IMR-90 (cell line): ENCODE measurements at regions not wholly inside any gene's neighbourhood (a gene's known extent, or its start where the extent isn't known, plus 50 kb on each side); places are given as distances from the start of the nearest gene placed in this dataset.

Experiments used
- ATAC-seq: fragments of 200-7000 bp; cut with Tn5 transposase; 2 replicates; pipeline ENCODE4 v1.9.1; 2020; ENCODE audit warnings: low read depth, mild to moderate bottlenecking, moderate library complexity
- BruUV-seq: library from RNA; stranded (reverse); fragments of 400-500 nt; replicated peaks from 2 replicates; lab custom pipeline; 2021; lab: Mats Ljungman, UMichigan
- CTCF ChIA-PET: fragments of 300-600 bp; formaldehyde crosslinking; extraction: SDS; loops from one replicate; lab custom pipeline; 2021; ENCODE audit warnings: antibody characterized with exemption; lab: Yijun Ruan, JAX
- POLR2A ChIA-PET: fragments of 300-600 bp; sonication (Branson Sonifier 250); formaldehyde crosslinking; loops from one replicate; lab custom pipeline; 2022; ENCODE audit warnings: antibody characterized with exemption; ENCODE audit not compliant: unreplicated experiment; lab: Charles Lee
- DNase-seq: peaks from one replicate; pipeline ENCODE4 v3.0.0; 2013
- H2AFZ ChIP-seq: replicated peaks from 2 replicates; pipeline ENCODE3; 2013; ENCODE audit warnings: low read length, mild to moderate bottlenecking; ENCODE audit not compliant: poor library complexity
- H2AK5ac ChIP-seq: 2 replicates; pipeline ENCODE4 v1.6.1; 2013; ENCODE audit warnings: low read depth, low read length, inconsistent platforms
- H2AK9ac ChIP-seq: replicated peaks from 2 replicates; pipeline ENCODE3; 2013; ENCODE audit warnings: mild to moderate bottlenecking, low read depth, low read length, moderate library complexity; ENCODE audit not compliant: poor library complexity
- H2BK120ac ChIP-seq: 2 replicates; pipeline ENCODE4 v1.6.1; 2013; ENCODE audit warnings: low read depth, low read length, inconsistent platforms
- H2BK15ac ChIP-seq: 3 replicates; pipeline ENCODE4 v1.6.1; 2013; ENCODE audit warnings: low read depth, low read length, inconsistent platforms
- H2BK20ac ChIP-seq: 2 replicates; pipeline ENCODE4 v1.6.1; 2013; ENCODE audit warnings: low read depth, mild to moderate bottlenecking, inconsistent platforms, low read length, moderate library complexity
- H2BK5ac ChIP-seq: 2 replicates; pipeline ENCODE4 v1.6.1; 2013; ENCODE audit warnings: mild to moderate bottlenecking, low read depth, low read length, inconsistent platforms; ENCODE audit not compliant: poor library complexity, severe bottlenecking
- H3K14ac ChIP-seq: replicated peaks from 2 replicates; pipeline ENCODE4 v1.6.1; 2013; ENCODE audit warnings: low read depth, low read length, inconsistent platforms
- H3K18ac ChIP-seq: 2 replicates; pipeline ENCODE4 v1.6.1; 2013; ENCODE audit warnings: low read depth, low read length, control low read depth
- H3K23ac ChIP-seq: 2 replicates; pipeline ENCODE4 v1.6.1; 2013; ENCODE audit warnings: low read depth, low read length, inconsistent platforms
- H3K27ac ChIP-seq: 2 replicates; pipeline ENCODE4 v1.5.1; 2013; ENCODE audit warnings: mild to moderate bottlenecking, control low read depth, low read length; ENCODE audit not compliant: insufficient read depth
- H3K27me3 ChIP-seq: 2 replicates; pipeline ENCODE4 v1.6.1; 2013; ENCODE audit warnings: low read length; ENCODE audit not compliant: control insufficient read depth, insufficient read depth
- H3K36me3 ChIP-seq: 2 replicates; pipeline ENCODE4 v1.6.1; 2013; ENCODE audit warnings: low read length, mixed read lengths; ENCODE audit not compliant: control insufficient read depth, insufficient read depth
- H3K4ac ChIP-seq: 2 replicates; pipeline ENCODE4 v1.6.1; 2013; ENCODE audit warnings: low read depth, low read length, inconsistent platforms
- H3K4me1 ChIP-seq: 2 replicates; pipeline ENCODE4 v1.6.1; 2013; ENCODE audit warnings: low read length, mixed read lengths; ENCODE audit not compliant: control insufficient read depth, insufficient read depth
- H3K4me2 ChIP-seq: 2 replicates; pipeline ENCODE4 v1.6.1; 2013; ENCODE audit warnings: low read depth, mild to moderate bottlenecking, control low read depth, low read length, moderate library complexity
- H3K4me3 ChIP-seq: 2 replicates; pipeline ENCODE4 v1.5.1; 2013; ENCODE audit warnings: low read depth, mild to moderate bottlenecking, control low read depth, low read length, moderate library complexity; ENCODE audit not compliant: insufficient read depth
- H3K56ac ChIP-seq: 2 replicates; pipeline ENCODE4 v1.6.1; 2013; ENCODE audit warnings: low read length, inconsistent platforms; ENCODE audit not compliant: insufficient read depth; ENCODE audit errors: extremely low read depth
- H3K79me1 ChIP-seq, 2 experiments: 2 replicates each; pipeline ENCODE4 v1.6.1; 2013; ENCODE audit warnings: low read length in 2 of 2, inconsistent platforms in 1 of 2, low read depth in 1 of 2
- H3K9ac ChIP-seq: 2 replicates; pipeline ENCODE4 v1.6.1; 2013; ENCODE audit warnings: low read depth, low read length, control low read depth
- H3K9me1 ChIP-seq: 2 replicates; pipeline ENCODE4 v1.6.1; 2013; ENCODE audit warnings: low read length, inconsistent platforms; ENCODE audit not compliant: insufficient read depth
- H3K9me3 ChIP-seq: 2 replicates; pipeline ENCODE4 v1.6.1; 2013; ENCODE audit warnings: low read length; ENCODE audit not compliant: control insufficient read depth, insufficient read depth
- H4K20me1 ChIP-seq: 2 replicates; pipeline ENCODE4 v1.6.1; 2013; ENCODE audit warnings: low read length, inconsistent platforms; ENCODE audit not compliant: insufficient read depth
- H4K5ac ChIP-seq: 2 replicates; pipeline ENCODE4 v1.6.1; 2013; ENCODE audit warnings: mild to moderate bottlenecking, low read depth, low read length, control low read depth
- H4K8ac ChIP-seq, 2 experiments: 2 replicates each; pipeline ENCODE4 v1.6.1; 2013; ENCODE audit warnings: low read depth in 2 of 2, low read length in 2 of 2, control low read depth in 1 of 2, inconsistent platforms in 1 of 2
- H4K91ac ChIP-seq: 2 replicates; pipeline ENCODE4 v1.6.1; 2013; ENCODE audit warnings: low read depth, low read length, inconsistent platforms; ENCODE audit not compliant: insufficient read depth
- CHD1 ChIP-seq: IDR thresholded peaks from 2 replicates; pipeline ENCODE4 v1.6.1; 2012; ENCODE audit warnings: low read depth, low read length, improper control_type of control experiment
- MAFK ChIP-seq: IDR thresholded peaks from 2 replicates; pipeline ENCODE4 v1.6.1; 2012; ENCODE audit warnings: low read depth, low read length, improper control_type of control experiment
- MAZ ChIP-seq: IDR thresholded peaks from 2 replicates; pipeline ENCODE4 v1.6.1; 2012; ENCODE audit warnings: low read depth, mild to moderate bottlenecking, low read length, improper control_type of control experiment, moderate library complexity, borderline replicate concordance
- RAD21 ChIP-seq: IDR thresholded peaks from 2 replicates; pipeline ENCODE4 v1.6.1; 2012; ENCODE audit warnings: low read length, improper control_type of control experiment
- SMC3 ChIP-seq: fragments of 150-350 bp; IDR thresholded peaks from 2 replicates; pipeline ENCODE4 v1.6.1; 2016; ENCODE audit warnings: low read depth, mild to moderate bottlenecking, antibody characterized with exemption, low read length, moderate library complexity
- dilution Hi-C: fragments of 300-500 bp; cut with HindIII; formaldehyde crosslinking; loops from one replicate; pipeline ENCODE4 v1.14.3; 2018; ENCODE audit warnings: low sequenced_read_pairs; ENCODE audit not compliant: unreplicated experiment
- in situ Hi-C: fragments of 300-500 bp; cut with MboI; formaldehyde crosslinking; loops from 3 replicates; pipeline ENCODE4 v1.14.3; 2019; ENCODE audit warnings: low sequenced_read_pairs, inconsistent platforms, mixed read lengths
- intact Hi-C: fragments of 100-400 bp; cut with micrococcal nuclease; formaldehyde crosslinking; loops from 2 replicates; pipeline ENCODE4 v1.10.0; 2022
- TF ChIP-seq, protein P1 (sequence below): fragments of 150-350 bp; IDR thresholded peaks from 2 replicates; pipeline ENCODE4 v1.6.1; 2016; ENCODE audit warnings: low read depth, mild to moderate bottlenecking, low read length, moderate library complexity, borderline replicate concordance

DNA sequence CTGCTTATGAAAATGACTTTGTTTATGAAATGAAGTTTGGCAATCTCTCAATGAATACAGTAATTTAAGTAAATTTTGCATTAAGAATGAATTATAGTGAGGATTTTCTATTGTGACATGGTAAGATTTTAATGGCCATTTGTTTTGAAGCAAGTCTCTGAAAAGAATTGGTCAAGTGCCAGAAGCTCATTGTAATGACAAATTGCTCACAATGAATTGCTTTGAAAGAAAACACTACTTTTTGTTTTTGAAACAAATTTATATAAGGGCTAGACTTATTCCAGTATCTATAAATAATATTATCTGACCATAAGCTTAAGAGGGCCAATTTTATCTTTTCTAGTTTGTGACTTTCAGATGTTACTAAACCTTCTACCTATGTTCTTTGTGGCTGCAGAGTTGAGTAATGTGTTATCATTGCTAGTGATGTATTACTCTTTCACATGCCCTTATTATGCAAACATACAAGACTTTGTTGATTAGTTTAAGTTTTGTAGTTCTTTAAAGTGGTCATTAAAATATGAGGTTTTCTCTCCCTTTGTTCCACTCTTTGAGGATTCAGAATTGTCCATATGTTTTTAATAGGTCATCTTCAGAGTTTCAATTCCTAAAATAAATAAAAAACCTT, 93.0 kb upstream of the ZNF608 start:
- Histone ChIP-seq H2AK5ac (no peak overlapping the region), H3K4ac (no peak overlapping the region), H2BK15ac (no peak overlapping the region), H3K36me3 (no peaks in the 10 kb centered on the region), H3K4me1 (0 out of 2 replicates have a peak, but pooled peaks cover 2% of the 10 kb centered on the region), H4K5ac (no peak overlapping the region), H3K14ac (no peak overlapping the region), H3K18ac (no peak overlapping the region), H3K56ac (no peak overlapping the region), H2BK5ac (no peak overlapping the region), H3K9me3 (no peaks in the 10 kb centered on the region), H3K27ac (no peak overlapping the region), H4K8ac (no peak overlapping the region), H3K23ac (no peak overlapping the region), H3K27me3 (no peaks in the 10 kb centered on the region), H3K4me2 (no peak overlapping the region), H2AK9ac (no peak overlapping the region), H2BK120ac (no peak overlapping the region), H3K79me1 (no peaks in the 10 kb centered on the region), H2BK20ac (no peak overlapping the region), H3K4me3 (no peak overlapping the region), H3K9ac (no peak overlapping the region), H4K20me1 (no peaks in the 10 kb centered on the region), H3K9me1 (no peaks in the 10 kb centered on the region), H2AFZ (no peak overlapping the region), H4K91ac (no peak overlapping the region)
- no peak for DNase-seq
- no peak for TF ChIP-seq MAZ
- no peak for TF ChIP-seq MAFK
- TF ChIP-seq RAD21 = no peak
- TF ChIP-seq, protein P1, sequence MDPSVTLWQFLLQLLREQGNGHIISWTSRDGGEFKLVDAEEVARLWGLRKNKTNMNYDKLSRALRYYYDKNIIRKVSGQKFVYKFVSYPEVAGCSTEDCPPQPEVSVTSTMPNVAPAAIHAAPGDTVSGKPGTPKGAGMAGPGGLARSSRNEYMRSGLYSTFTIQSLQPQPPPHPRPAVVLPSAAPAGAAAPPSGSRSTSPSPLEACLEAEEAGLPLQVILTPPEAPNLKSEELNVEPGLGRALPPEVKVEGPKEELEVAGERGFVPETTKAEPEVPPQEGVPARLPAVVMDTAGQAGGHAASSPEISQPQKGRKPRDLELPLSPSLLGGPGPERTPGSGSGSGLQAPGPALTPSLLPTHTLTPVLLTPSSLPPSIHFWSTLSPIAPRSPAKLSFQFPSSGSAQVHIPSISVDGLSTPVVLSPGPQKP = no peak
- no peak for TF ChIP-seq CHD1
- no peak for TF ChIP-seq SMC3
- dilution Hi-C loops = no loop called here
- ATAC-seq = no peak
- intact Hi-C loops = no loop called here
- ChIA-PET CTCF (no interaction called here), POLR2A (no interaction called here)
- BruUV-seq = no TSS peak
- in situ Hi-C loops = no loop called here
